Peyer's patch (tissue), 4 donors: ENCODE measurements at regions not wholly inside any gene's neighbourhood (a gene's known extent, or its start where the extent isn't known, plus 50 kb on each side); places are given as distances from the start of the nearest gene placed in this dataset.

Experiments used
- POLR2A ChIP-seq, 2 donors: fragments of 450-650 bp; IDR thresholded peaks; one replicate each; pipeline ENCODE4 v1.5.1; 2017; ENCODE audit warnings: antibody characterized with exemption in 2 of 2, mild to moderate bottlenecking in 2 of 2, moderate library complexity in 2 of 2
- TF ChIP-seq, protein P1 (sequence below), 6 experiments: fragments of 450-650 bp in 4 of 6; fragments of 200-600 bp in 2 of 6; sonication (generic) in 1 of 6; IDR thresholded peaks; one replicate each; pipeline ENCODE4 v1.5.1; 2017 to 2019; ENCODE audit warnings: antibody characterized with exemption in 6 of 6, mild to moderate bottlenecking in 3 of 6, moderate library complexity in 1 of 6

DNA sequence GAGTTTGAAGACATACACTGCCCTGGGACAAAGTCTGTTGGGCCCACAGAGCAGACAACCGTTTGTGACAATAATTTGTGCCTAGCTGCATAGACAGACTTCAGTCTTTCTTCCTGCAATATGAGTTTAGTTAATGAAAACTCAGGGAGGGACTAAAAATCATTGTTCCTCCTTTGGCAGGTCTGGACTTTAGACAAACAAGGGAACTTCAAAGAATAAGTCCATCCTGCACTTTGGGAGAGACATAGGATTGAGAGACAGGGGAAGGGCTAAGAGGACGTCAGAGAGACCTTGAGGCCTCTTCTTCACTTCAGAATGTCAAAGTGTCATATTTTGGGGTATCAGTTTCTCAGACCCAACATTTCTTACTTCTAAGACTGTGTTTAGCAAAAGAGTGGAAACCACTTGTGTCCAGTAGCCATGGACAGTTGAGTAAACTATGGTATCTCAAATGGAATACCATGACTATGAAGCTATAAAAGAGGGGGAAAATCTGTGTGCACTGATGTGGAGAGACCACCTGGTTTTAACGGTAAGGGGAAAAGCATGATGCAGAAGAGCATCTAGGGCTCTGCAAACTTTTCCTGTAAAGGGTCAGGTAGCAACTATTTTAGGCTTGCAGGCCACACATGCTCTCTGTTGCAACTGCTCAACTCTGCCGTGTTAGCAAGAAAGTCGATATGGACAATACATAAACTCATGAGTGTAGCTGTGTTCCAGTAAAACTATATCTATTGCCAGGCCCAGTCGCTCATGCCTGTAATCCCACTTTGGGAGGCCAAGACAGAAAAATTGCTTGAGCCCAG, 217.8 kb upstream of the SH3BP4 start:
- TF ChIP-seq, protein P1, sequence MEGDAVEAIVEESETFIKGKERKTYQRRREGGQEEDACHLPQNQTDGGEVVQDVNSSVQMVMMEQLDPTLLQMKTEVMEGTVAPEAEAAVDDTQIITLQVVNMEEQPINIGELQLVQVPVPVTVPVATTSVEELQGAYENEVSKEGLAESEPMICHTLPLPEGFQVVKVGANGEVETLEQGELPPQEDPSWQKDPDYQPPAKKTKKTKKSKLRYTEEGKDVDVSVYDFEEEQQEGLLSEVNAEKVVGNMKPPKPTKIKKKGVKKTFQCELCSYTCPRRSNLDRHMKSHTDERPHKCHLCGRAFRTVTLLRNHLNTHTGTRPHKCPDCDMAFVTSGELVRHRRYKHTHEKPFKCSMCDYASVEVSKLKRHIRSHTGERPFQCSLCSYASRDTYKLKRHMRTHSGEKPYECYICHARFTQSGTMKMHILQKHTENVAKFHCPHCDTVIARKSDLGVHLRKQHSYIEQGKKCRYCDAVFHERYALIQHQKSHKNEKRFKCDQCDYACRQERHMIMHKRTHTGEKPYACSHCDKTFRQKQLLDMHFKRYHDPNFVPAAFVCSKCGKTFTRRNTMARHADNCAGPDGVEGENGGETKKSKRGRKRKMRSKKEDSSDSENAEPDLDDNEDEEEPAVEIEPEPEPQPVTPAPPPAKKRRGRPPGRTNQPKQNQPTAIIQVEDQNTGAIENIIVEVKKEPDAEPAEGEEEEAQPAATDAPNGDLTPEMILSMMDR (IDR thresholded peaks at IDR 0.05): no peak
- no peak for TF ChIP-seq POLR2A (IDR thresholded peaks at IDR 0.05)
